GM06990 (cell line): ENCODE measurements at regions not wholly inside any gene's neighbourhood (a gene's known extent, or its start where the extent isn't known, plus 50 kb on each side); places are given as distances from the start of the nearest gene placed in this dataset.

ENCODE experiments used
- DNase-seq: peaks from one replicate; pipeline ENCODE4 v3.0.0-alpha.2; 2011; ENCODE audit not compliant: insufficient read length; ENCODE audit errors: extremely low read depth
- H3K27me3 ChIP-seq: replicated peaks from 2 replicates; pipeline ENCODE4 v1.6.0; 2011; ENCODE audit warnings: low read length; ENCODE audit not compliant: control insufficient read depth, insufficient read depth
- H3K36me3 ChIP-seq: 2 replicates; pipeline ENCODE4 v1.5.1; 2011; ENCODE audit warnings: low read length; ENCODE audit not compliant: control insufficient read depth, insufficient read depth
- H3K4me3 ChIP-seq: replicated peaks from 2 replicates; pipeline ENCODE4 v1.5.1; 2011; ENCODE audit warnings: low read depth, mild to moderate bottlenecking, control low read depth, low read length
- TF ChIP-seq, protein P1 (sequence below): IDR thresholded peaks from 2 replicates; pipeline ENCODE4 v1.5.1; 2011; ENCODE audit warnings: low read length, control low read depth, mild to moderate bottlenecking, inconsistent platforms; ENCODE audit not compliant: insufficient read depth, poor library complexity, severe bottlenecking

DNA sequence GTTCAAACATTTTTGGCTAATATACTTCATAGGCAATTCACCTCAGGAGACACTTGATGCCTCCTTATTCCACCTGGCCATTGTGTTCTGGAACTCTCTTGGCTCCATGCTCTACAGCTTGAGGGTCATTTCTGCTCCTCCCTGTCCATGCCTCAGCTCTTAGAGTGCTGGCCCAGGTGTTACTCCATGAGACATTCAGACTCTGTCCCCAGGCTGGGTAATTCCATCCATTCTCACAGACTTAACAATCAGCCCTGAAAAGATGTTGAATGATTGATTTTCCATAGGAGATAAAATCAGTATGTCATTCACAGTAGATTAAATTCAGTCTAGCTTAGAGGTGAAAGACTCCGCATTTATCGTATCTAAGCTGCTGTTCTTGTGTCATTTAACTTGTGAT, 168.6 kb upstream of the CWC22 start:
- no peaks in the 10 kb centered on the region for H3K36me3 ChIP-seq
- H3K4me3 ChIP-seq, result no peak overlapping the region
- TF ChIP-seq, protein P1, sequence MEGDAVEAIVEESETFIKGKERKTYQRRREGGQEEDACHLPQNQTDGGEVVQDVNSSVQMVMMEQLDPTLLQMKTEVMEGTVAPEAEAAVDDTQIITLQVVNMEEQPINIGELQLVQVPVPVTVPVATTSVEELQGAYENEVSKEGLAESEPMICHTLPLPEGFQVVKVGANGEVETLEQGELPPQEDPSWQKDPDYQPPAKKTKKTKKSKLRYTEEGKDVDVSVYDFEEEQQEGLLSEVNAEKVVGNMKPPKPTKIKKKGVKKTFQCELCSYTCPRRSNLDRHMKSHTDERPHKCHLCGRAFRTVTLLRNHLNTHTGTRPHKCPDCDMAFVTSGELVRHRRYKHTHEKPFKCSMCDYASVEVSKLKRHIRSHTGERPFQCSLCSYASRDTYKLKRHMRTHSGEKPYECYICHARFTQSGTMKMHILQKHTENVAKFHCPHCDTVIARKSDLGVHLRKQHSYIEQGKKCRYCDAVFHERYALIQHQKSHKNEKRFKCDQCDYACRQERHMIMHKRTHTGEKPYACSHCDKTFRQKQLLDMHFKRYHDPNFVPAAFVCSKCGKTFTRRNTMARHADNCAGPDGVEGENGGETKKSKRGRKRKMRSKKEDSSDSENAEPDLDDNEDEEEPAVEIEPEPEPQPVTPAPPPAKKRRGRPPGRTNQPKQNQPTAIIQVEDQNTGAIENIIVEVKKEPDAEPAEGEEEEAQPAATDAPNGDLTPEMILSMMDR, result no peak
- DNase-seq, result no peak
- no peaks in the 10 kb centered on the region for H3K27me3 ChIP-seq

GRCh38 chr2:180174580-180174979, 167.5 kb upstream of the CWC22 start:
- no peaks in the 10 kb centered on the region for H3K27me3 ChIP-seq
- TF ChIP-seq, protein P1, result no peak
- H3K36me3 ChIP-seq, result no peaks in the 10 kb centered on the region
- H3K4me3 ChIP-seq, result no peak overlapping the region
- DNase-seq, result no peak

GRCh38 chr2:180169474-180169873, 162.4 kb upstream of the CWC22 start:
- Histone ChIP-seq H3K27me3 (no peaks in the 10 kb centered on the region), H3K4me3 (no peak overlapping the region), H3K36me3 (no peaks in the 10 kb centered on the region)
- no peak for DNase-seq
- TF ChIP-seq, protein P1, result no peak

- DNase-seq, result no peak
- Histone ChIP-seq H3K27me3 (no peaks in the 10 kb centered on the region), H3K4me3 (no peak overlapping the region), H3K36me3 (no peaks in the 10 kb centered on the region)
- TF ChIP-seq, protein P1, result no peak
Observed at GRCh38 chr2:180161415-180161814, 154.3 kb upstream of the CWC22 start.

- no peaks in the 10 kb centered on the region for H3K27me3 ChIP-seq
- no peaks in the 10 kb centered on the region for H3K36me3 ChIP-seq
- TF ChIP-seq, protein P1, result no peak
- H3K4me3 ChIP-seq, result no peak overlapping the region
- DNase-seq, result no peak
Observed at GRCh38 chr2:180159921-180160320, 152.8 kb upstream of the CWC22 start.

GRCh38 chr2:180158961-180159360, 151.9 kb upstream of the CWC22 start:
- Histone ChIP-seq H3K27me3 (no peaks in the 10 kb centered on the region), H3K36me3 (no peaks in the 10 kb centered on the region), H3K4me3 (no peak overlapping the region)
- DNase-seq, result no peak
- TF ChIP-seq, protein P1, result no peak
